ENCODE measurements at regions not wholly inside any gene's neighbourhood (a gene's known extent, or its start where the extent isn't known, plus 50 kb on each side); places are given as distances from the start of the nearest gene placed in this dataset.

DNA sequence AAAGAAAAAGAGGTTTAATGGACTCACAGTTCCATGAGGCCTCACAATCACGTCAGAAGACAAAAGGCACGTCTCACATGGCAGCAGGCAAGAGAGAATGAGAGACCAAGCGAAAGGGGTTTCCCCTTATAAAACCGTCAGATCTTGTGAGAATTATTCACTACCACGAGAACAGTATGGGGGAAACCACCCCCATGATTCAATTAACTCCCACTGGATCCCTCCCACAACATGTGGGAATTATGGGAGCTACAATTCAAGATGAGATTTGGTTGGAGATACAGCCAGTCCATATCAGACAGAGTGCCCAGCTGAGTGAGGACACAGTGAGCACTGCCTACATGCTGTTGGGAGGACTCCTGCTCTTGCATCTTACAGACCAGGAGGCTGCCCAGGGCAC lies 148.4 kb downstream of the TEX36 start:
- no peak for DNase-seq (ENCODE audit: low spot score)
- TF ChIP-seq EZH2 (IDR thresholded peaks at IDR 0.05; ENCODE audit: borderline replicate concordance, low read depth, low read length, poor library complexity, severe bottlenecking) (no peak), CTCF (conservative IDR thresholded peaks at IDR 0.05; ENCODE audit: low read depth, low read length) (no peak)
- Histone ChIP-seq H3K36me3 (ENCODE audit: insufficient read depth, low read length, poor library complexity, severe bottlenecking) (no peaks in the 10 kb centered on the region), H3K4me1 (ENCODE audit: insufficient read depth, low read length, poor library complexity, severe bottlenecking) (peaks cover 3% of the 10 kb centered on the region), H3K27me3 (replicated peaks; ENCODE audit: insufficient read depth, low read depth, low read length, poor library complexity) (peaks cover 19% of the 10 kb centered on the region), H3K4me3 (ENCODE audit: low read depth, low read length, poor library complexity, severe bottlenecking) (no peak overlapping the region), H3K9me3 (ENCODE audit: low read depth, low read length, poor library complexity, severe bottlenecking) (no peaks in the 10 kb centered on the region), H3K27ac (ENCODE audit: low read depth, low read length, poor library complexity, severe bottlenecking) (no peak overlapping the region)
- BruUV-seq (replicated peaks) = no TSS peak
- ChIA-PET CTCF (no interaction called here), POLR2A (ENCODE audit: low non-redundant PET) (no interaction called here)
- intact Hi-C loops (cut with micrococcal nuclease; ENCODE audit: unreplicated experiment) = no loop called here

GRCh38 chr10:125533866-125534265 lies 149.1 kb downstream of the TEX36 start:
- H3K4me1 ChIP-seq (ENCODE audit: insufficient read depth, low read length, poor library complexity, severe bottlenecking) = peaks cover 3% of the 10 kb centered on the region
- no peak overlapping the region for H3K4me3 ChIP-seq (ENCODE audit: low read depth, low read length, poor library complexity, severe bottlenecking)
- no peak for TF ChIP-seq CTCF (conservative IDR thresholded peaks at IDR 0.05; ENCODE audit: low read depth, low read length)
- TF ChIP-seq EZH2 (IDR thresholded peaks at IDR 0.05; ENCODE audit: borderline replicate concordance, low read depth, low read length, poor library complexity, severe bottlenecking) = no peak
- POLR2A ChIA-PET (ENCODE audit: low non-redundant PET) = no interaction called here
- intact Hi-C loops (cut with micrococcal nuclease; ENCODE audit: unreplicated experiment) = no loop called here
- H3K27me3 ChIP-seq (replicated peaks; ENCODE audit: insufficient read depth, low read depth, low read length, poor library complexity) = peaks cover 16% of the 10 kb centered on the region
- no TSS peak for BruUV-seq (replicated peaks)
- H3K36me3 ChIP-seq (ENCODE audit: insufficient read depth, low read length, poor library complexity, severe bottlenecking) = no peaks in the 10 kb centered on the region
- no peaks in the 10 kb centered on the region for H3K9me3 ChIP-seq (ENCODE audit: low read depth, low read length, poor library complexity, severe bottlenecking)
- no peak overlapping the region for H3K27ac ChIP-seq (ENCODE audit: low read depth, low read length, poor library complexity, severe bottlenecking)
- CTCF ChIA-PET = no interaction called here
- no peak for DNase-seq (ENCODE audit: low spot score)

DNA sequence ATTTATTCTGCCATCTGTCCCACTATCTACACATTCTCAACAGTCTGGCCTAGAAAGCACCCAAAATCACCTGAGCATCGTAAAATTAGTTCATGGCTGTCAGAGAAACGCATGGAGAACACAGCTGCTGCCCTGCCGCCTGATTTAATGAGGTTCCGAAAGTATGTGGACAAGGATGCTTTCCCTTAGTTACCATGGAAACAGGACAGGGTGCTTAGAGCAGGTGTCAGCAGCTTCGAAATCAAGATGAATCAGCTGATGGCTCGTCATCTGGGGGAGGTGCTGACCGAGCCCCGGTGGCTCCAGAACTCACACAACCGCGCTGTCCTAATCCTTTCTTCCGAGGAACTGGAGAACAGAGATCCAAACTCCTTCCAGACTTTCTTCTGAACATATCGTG lies 151.5 kb downstream of the TEX36 start:
- Histone ChIP-seq H3K36me3 (ENCODE audit: insufficient read depth, low read length, poor library complexity, severe bottlenecking) (no peaks in the 10 kb centered on the region), H3K27me3 (replicated peaks; ENCODE audit: insufficient read depth, low read depth, low read length, poor library complexity) (peaks cover 3% of the 10 kb centered on the region), H3K4me3 (ENCODE audit: low read depth, low read length, poor library complexity, severe bottlenecking) (no peak overlapping the region), H3K4me1 (ENCODE audit: insufficient read depth, low read length, poor library complexity, severe bottlenecking) (no peaks in the 10 kb centered on the region), H3K9me3 (ENCODE audit: low read depth, low read length, poor library complexity, severe bottlenecking) (no peaks in the 10 kb centered on the region), H3K27ac (ENCODE audit: low read depth, low read length, poor library complexity, severe bottlenecking) (no peak overlapping the region)
- intact Hi-C loops (cut with micrococcal nuclease; ENCODE audit: unreplicated experiment) = no loop called here
- CTCF ChIA-PET = no interaction called here
- DNase-seq (ENCODE audit: low spot score) = no peak
- no peak for TF ChIP-seq CTCF (conservative IDR thresholded peaks at IDR 0.05; ENCODE audit: low read depth, low read length)
- no peak for TF ChIP-seq EZH2 (IDR thresholded peaks at IDR 0.05; ENCODE audit: borderline replicate concordance, low read depth, low read length, poor library complexity, severe bottlenecking)
- POLR2A ChIA-PET (ENCODE audit: low non-redundant PET) = no interaction called here
- no TSS peak for BruUV-seq (replicated peaks)
